ENCODE measurements at regions not wholly inside any gene's neighbourhood (a gene's known extent, or its start where the extent isn't known, plus 50 kb on each side); places are given as distances from the start of the nearest gene placed in this dataset.

GRCh38 chr15:96416934-96417759 lies 86.6 kb downstream of the NR2F2 start:
- Histone ChIP-seq H2BK15ac (ENCODE audit: low read depth, low read length) (no peak overlapping the region), H3K9me1 (ENCODE audit: insufficient read depth, low read length) (no peaks in the 10 kb centered on the region), H3K79me1 (ENCODE audit: low read depth in 1 of 2, low read length in 2 of 2) (no peaks in the 10 kb centered on the region), H2BK5ac (ENCODE audit: low read depth, low read length, poor library complexity, severe bottlenecking) (no peak overlapping the region), H4K5ac (ENCODE audit: low read depth, low read length) (no peak overlapping the region), H3K23ac (ENCODE audit: low read depth, low read length) (no peak overlapping the region), H2BK20ac (ENCODE audit: low read depth, low read length) (no peak overlapping the region), H3K4me1 (ENCODE audit: control insufficient read depth, insufficient read depth, low read length) (peaks cover 2% of the 10 kb centered on the region; the same call in 1 of the 2 replicates), H2AFZ (replicated peaks; ENCODE audit: low read length, poor library complexity) (peak overlapping the region; percentile 73), H3K4me3 (ENCODE audit: insufficient read depth, low read depth, low read length) (peak overlapping the region; percentile 30), H3K9ac (ENCODE audit: low read depth, low read length) (no peak overlapping the region), H4K8ac (ENCODE audit: low read depth in 2 of 2, low read length in 2 of 2) (no peak overlapping the region), H2BK120ac (ENCODE audit: low read depth, low read length) (no peak overlapping the region), H2AK9ac (replicated peaks; ENCODE audit: low read depth, low read length, poor library complexity) (no peak overlapping the region), H3K4ac (ENCODE audit: low read depth, low read length) (no peak overlapping the region), H4K91ac (ENCODE audit: insufficient read depth, low read depth, low read length) (no peak overlapping the region), H3K14ac (replicated peaks; ENCODE audit: low read depth, low read length) (no peak overlapping the region), H3K27me3 (ENCODE audit: control insufficient read depth, insufficient read depth, low read length) (peaks cover 86% of the 10 kb centered on the region), H3K36me3 (ENCODE audit: control insufficient read depth, insufficient read depth, low read length) (no peaks in the 10 kb centered on the region), H3K4me2 (ENCODE audit: low read depth, low read length) (peak overlapping the region; percentile 91), H4K20me1 (ENCODE audit: insufficient read depth, low read length) (no peaks in the 10 kb centered on the region), H3K27ac (ENCODE audit: insufficient read depth, low read length) (no peak overlapping the region), H3K56ac (ENCODE audit: extremely low read depth, insufficient read depth, low read length) (no peak overlapping the region), H2AK5ac (ENCODE audit: low read depth, low read length) (no peak overlapping the region), H3K9me3 (ENCODE audit: control insufficient read depth, insufficient read depth, low read length) (peaks cover 5% of the 10 kb centered on the region), H3K18ac (ENCODE audit: low read depth, low read length) (no peak overlapping the region)
- DNase-seq (peak; percentile 4), ATAC-seq (ENCODE audit: low read depth) (peak; percentile 44)
- TF ChIP-seq RAD21 (IDR thresholded peaks at IDR 0.05; ENCODE audit: low read length) (no peak), BHLHE40 (IDR thresholded peaks at IDR 0.05; ENCODE audit: low read depth, low read length) (no peak), CEBPB (IDR thresholded peaks at IDR 0.05; ENCODE audit: low read depth, low read length) (no peak), USF2 (IDR thresholded peaks at IDR 0.05; ENCODE audit: low read depth, low read length) (no peak), MXI1 (IDR thresholded peaks at IDR 0.05; ENCODE audit: borderline replicate concordance, low read depth, low read length) (no peak), FOS (IDR thresholded peaks at IDR 0.05; ENCODE audit: low read depth, low read length) (no peak), MAZ (IDR thresholded peaks at IDR 0.05; ENCODE audit: borderline replicate concordance, low read depth, low read length) (no peak), POLR2A (IDR thresholded peaks at IDR 0.05; ENCODE audit: low read depth, low read length) (no peak)
- CTCF ChIA-PET, result interaction anchor here (0.7 kb wide), 1 partner anchor 61 kb away, joined by 3 read pairs; no protein-coding TSS in a partner anchor
- WGBS, 2 experiments (ENCODE audit: extremely low coverage in 2 of 2, insufficient read length in 1 of 2), result 6% methylated on average over 8 of the region's 51 CpGs; no CpG with 5 or more reads in 1 of the 2 experiments
- BruUV-seq (replicated peaks), result no TSS peak
- dilution Hi-C loops (cut with HindIII; ENCODE audit: low sequenced_read_pairs, unreplicated experiment) (no loop called here), in situ Hi-C loops (cut with MboI; ENCODE audit: low sequenced_read_pairs) (no loop called here), intact Hi-C loops (cut with micrococcal nuclease) (no loop called here)
- POLR2A ChIA-PET (ENCODE audit: unreplicated experiment), result no interaction called here

Data from IMR-90 (cell line).